DND-41 (cell line): ENCODE measurements at regions not wholly inside any gene's neighbourhood (a gene's known extent, or its start where the extent isn't known, plus 50 kb on each side); places are given as distances from the start of the nearest gene placed in this dataset.
"Not testable (repeated sequence)": the region's sequence is repeated elsewhere in the genome, so short reads cannot be mapped to it uniquely, and the experiment has no call there.

Source experiments
- ATAC-seq: fragments of 200-7000 bp; cut with Tn5 transposase; 3 replicates; pipeline ENCODE4 v1.9.1; 2021; ENCODE audit warnings: low read depth; ENCODE audit not compliant: insufficient read depth
- DNase-seq: peaks from one replicate; pipeline ENCODE4 v3.0.0-alpha.2; 2020
- H2AFZ ChIP-seq: 2 replicates; pipeline ENCODE4 v1.6.0; 2012; ENCODE audit warnings: low read depth, low read length
- H3K27ac ChIP-seq: 2 replicates; pipeline ENCODE4 v1.5.1; 2012; ENCODE audit warnings: low read length, inconsistent platforms
- H3K27me3 ChIP-seq: fragments of 200-600 bp; sonication (generic); 2 replicates; pipeline ENCODE4 v1.6.0; 2012; ENCODE audit warnings: low read length, mild to moderate bottlenecking, inconsistent platforms; ENCODE audit not compliant: insufficient read depth, poor library complexity
- H3K36me3 ChIP-seq: 2 replicates; pipeline ENCODE4 v1.5.1; 2012; ENCODE audit warnings: low read length, inconsistent platforms; ENCODE audit not compliant: insufficient read depth
- H3K4me1 ChIP-seq: 2 replicates; pipeline ENCODE4 v1.5.1; 2012; ENCODE audit warnings: mild to moderate bottlenecking, low read length; ENCODE audit not compliant: insufficient read depth
- H3K4me2 ChIP-seq: 2 replicates; pipeline ENCODE4 v1.6.0; 2012; ENCODE audit warnings: mild to moderate bottlenecking, moderate library complexity, low read length, inconsistent platforms; ENCODE audit not compliant: insufficient read depth
- H3K4me3 ChIP-seq, 2 experiments: fragments of 200-600 bp in 1 of 2; shearing (Covaris generic) in 1 of 2; 2 replicates each; pipeline ENCODE4 v1.5.1; 2012 to 2016; ENCODE audit warnings: inconsistent platforms in 2 of 2, low read length in 2 of 2, mild to moderate bottlenecking in 2 of 2, low read depth in 1 of 2, moderate library complexity in 1 of 2
- H3K79me2 ChIP-seq: 2 replicates; pipeline ENCODE4 v1.6.0; 2012; ENCODE audit warnings: low read length, inconsistent platforms; ENCODE audit not compliant: insufficient read depth
- H3K9ac ChIP-seq: 2 replicates; pipeline ENCODE4 v1.6.0; 2012; ENCODE audit warnings: low read depth, mild to moderate bottlenecking, inconsistent platforms, low read length, moderate library complexity
- H3K9me3 ChIP-seq: 2 replicates; pipeline ENCODE4 v1.5.1; 2012; ENCODE audit warnings: low read length, moderate library complexity, mild to moderate bottlenecking, inconsistent platforms; ENCODE audit not compliant: insufficient read depth, severe bottlenecking
- H4K20me1 ChIP-seq: 2 replicates; pipeline ENCODE4 v1.6.0; 2012; ENCODE audit warnings: low read length; ENCODE audit not compliant: insufficient read depth
- CTCF ChIP-seq: IDR thresholded peaks from 2 replicates; pipeline ENCODE4 v1.5.1; 2012; ENCODE audit warnings: borderline replicate concordance, low read length, moderate library complexity, mild to moderate bottlenecking; ENCODE audit not compliant: poor library complexity, severe bottlenecking; ENCODE audit errors: extremely low read depth
- EZH2 ChIP-seq: IDR thresholded peaks from 3 replicates; pipeline ENCODE4 v1.6.1; 2012; ENCODE audit warnings: borderline replicate concordance, low read depth, mild to moderate bottlenecking, moderate library complexity, low read length, inconsistent platforms; ENCODE audit not compliant: severe bottlenecking

DNA sequence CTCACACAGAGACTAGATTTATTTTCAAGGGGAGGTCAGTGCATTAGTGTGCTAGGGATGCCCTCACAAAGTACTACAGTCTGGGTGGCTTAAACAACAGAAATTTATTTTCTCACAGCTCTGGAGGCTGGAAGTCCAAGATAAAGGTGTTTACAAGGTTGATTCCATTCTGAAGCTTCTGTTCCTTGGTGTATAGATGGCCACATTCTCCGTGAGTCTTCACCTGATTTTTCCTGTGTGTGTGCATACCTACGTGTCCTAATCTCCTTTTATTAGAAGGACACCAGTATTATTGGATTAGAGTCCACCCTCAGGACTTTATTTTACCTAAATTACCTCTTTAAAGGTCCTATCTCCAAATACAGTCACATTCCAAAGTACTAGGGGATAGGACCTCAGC lies 91.7 kb upstream of the FRMD4A start:
- Histone ChIP-seq H3K36me3 (no peaks in the 10 kb centered on the region), H3K4me1 (no peaks in the 10 kb centered on the region), H3K9ac (no peak overlapping the region), H3K27ac (no peak overlapping the region), H2AFZ (no peak overlapping the region), H3K9me3 (no peaks in the 10 kb centered on the region), H3K79me2 (no peaks in the 10 kb centered on the region), H3K27me3 (no peaks in the 10 kb centered on the region), H3K4me2 (no peak overlapping the region), H4K20me1 (no peaks in the 10 kb centered on the region), H3K4me3 (no peak overlapping the region)
- DNase-seq = no peak
- TF ChIP-seq CTCF (no peak), EZH2 (no peak)
- ATAC-seq = no peak

DNA sequence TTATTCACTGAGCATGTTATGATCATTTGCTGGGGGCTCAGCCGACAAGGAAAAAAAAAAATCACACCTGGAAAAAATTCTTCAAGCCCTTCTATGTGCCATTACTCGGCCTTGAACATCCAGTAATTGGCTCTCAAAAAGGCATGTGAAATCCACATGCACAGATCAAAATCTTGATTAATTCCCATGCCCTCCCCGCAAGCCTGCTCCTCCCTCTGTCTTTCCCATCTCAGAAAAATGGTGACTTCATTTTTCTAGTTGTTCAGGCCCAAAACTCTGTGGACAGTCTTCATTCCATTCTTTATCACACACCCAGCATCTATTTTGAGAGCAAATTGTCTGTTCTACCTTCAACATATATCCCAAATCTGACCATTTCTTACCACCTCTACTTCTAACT lies 91.2 kb upstream of the FRMD4A start:
- no peaks in the 10 kb centered on the region for H3K36me3 ChIP-seq
- no peaks in the 10 kb centered on the region for H4K20me1 ChIP-seq
- no peaks in the 10 kb centered on the region for H3K79me2 ChIP-seq
- no peak overlapping the region for H3K9ac ChIP-seq
- TF ChIP-seq EZH2 (no peak), CTCF (no peak)
- no peak for DNase-seq
- no peak overlapping the region for H2AFZ ChIP-seq
- H3K4me1 ChIP-seq = no peaks in the 10 kb centered on the region
- no peaks in the 10 kb centered on the region for H3K27me3 ChIP-seq
- H3K4me2 ChIP-seq = no peak overlapping the region
- H3K4me3 ChIP-seq = no peak overlapping the region
- ATAC-seq = no peak
- H3K9me3 ChIP-seq = no peaks in the 10 kb centered on the region
- no peak overlapping the region for H3K27ac ChIP-seq

DNA sequence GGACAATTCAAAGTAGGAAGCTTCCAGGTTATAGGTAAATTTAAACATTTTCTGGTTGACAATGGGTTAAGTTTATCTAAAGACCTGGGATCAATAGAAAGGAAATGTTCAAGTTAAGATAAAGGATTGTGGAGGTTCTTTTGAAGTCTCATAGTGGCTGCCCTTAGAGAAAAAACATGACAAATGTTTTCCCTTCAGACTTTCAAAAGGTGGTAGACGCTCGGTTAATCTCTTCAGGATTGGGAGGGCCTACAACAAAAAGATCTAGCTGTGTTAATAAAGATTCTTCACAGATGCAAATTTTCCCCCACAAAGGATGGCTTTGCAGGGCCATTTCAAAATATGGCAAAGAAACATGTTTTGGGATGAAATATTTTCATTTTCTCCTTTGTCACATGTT lies 86.6 kb upstream of the FRMD4A start:
- DNase-seq, H3K9ac ChIP-seq, H2AFZ ChIP-seq, H3K4me1 ChIP-seq, H3K36me3 ChIP-seq, H3K4me3 ChIP-seq, ATAC-seq, H3K27ac ChIP-seq, H3K9me3 ChIP-seq, H4K20me1 ChIP-seq, H3K79me2 ChIP-seq, H3K4me2 ChIP-seq, H3K27me3 ChIP-seq: not testable (repeated sequence)

- no peak overlapping the region for H3K27ac ChIP-seq
- TF ChIP-seq EZH2 (no peak), CTCF (no peak)
- ATAC-seq (no peak), DNase-seq (no peak)
- no peaks in the 10 kb centered on the region for H3K36me3 ChIP-seq
- H3K27me3 ChIP-seq = no peaks in the 10 kb centered on the region
- H3K9me3 ChIP-seq = no peaks in the 10 kb centered on the region
- no peak overlapping the region for H3K9ac ChIP-seq
- H3K4me3 ChIP-seq = no peak overlapping the region
- H3K4me2 ChIP-seq = no peak overlapping the region
- H3K4me1 ChIP-seq = no peaks in the 10 kb centered on the region
- H4K20me1 ChIP-seq = no peaks in the 10 kb centered on the region
- no peaks in the 10 kb centered on the region for H3K79me2 ChIP-seq
- H2AFZ ChIP-seq = no peak overlapping the region
Measured at GRCh38 chr10:14416308-14416700, 85.6 kb upstream of the FRMD4A start.
